MM.1S (cell line): ENCODE measurements at regions not wholly inside any gene's neighbourhood (a gene's known extent, or its start where the extent isn't known, plus 50 kb on each side); places are given as distances from the start of the nearest gene placed in this dataset.

Experiments
- DNase-seq: peaks from one replicate; pipeline ENCODE4 v3.0.0-alpha.2; 2015
- H2AFZ ChIP-seq: fragments of 300-600 bp; sonication (generic); 2 replicates; pipeline ENCODE4 v1.6.0; 2016; ENCODE audit warnings: antibody characterized with exemption, low read length
- H3F3A ChIP-seq: fragments of 300-600 bp; sonication (generic); 2 replicates; pipeline ENCODE4 v1.6.1; 2016; ENCODE audit warnings: mild to moderate bottlenecking, antibody characterized with exemption, low read length, moderate library complexity, mixed read lengths; ENCODE audit not compliant: insufficient read depth
- H3K27ac ChIP-seq: fragments of 300-600 bp; sonication (generic); 2 replicates; pipeline ENCODE4 v1.5.1; 2016; ENCODE audit warnings: mild to moderate bottlenecking, low read length
- H3K27me3 ChIP-seq: fragments of 300-600 bp; sonication (generic); replicated peaks from 2 replicates; pipeline ENCODE4 v1.6.0; 2016; ENCODE audit warnings: low read length; ENCODE audit not compliant: insufficient read depth
- H3K36me3 ChIP-seq: fragments of 300-600 bp; sonication (generic); replicated peaks from 2 replicates; pipeline ENCODE4 v1.6.1; 2016; ENCODE audit warnings: mild to moderate bottlenecking, low read length, mixed read lengths; ENCODE audit not compliant: insufficient read depth
- H3K4me1 ChIP-seq: fragments of 300-600 bp; sonication (generic); 2 replicates; pipeline ENCODE4 v1.6.1; 2016; ENCODE audit warnings: low read length, mixed read lengths
- H3K4me2 ChIP-seq: fragments of 300-600 bp; sonication (generic); 2 replicates; pipeline ENCODE4 v1.6.0; 2016; ENCODE audit warnings: low read depth, low read length
- H3K4me3 ChIP-seq: fragments of 300-600 bp; sonication (generic); 2 replicates; pipeline ENCODE4 v1.5.1; 2016; ENCODE audit warnings: low read length, mixed read lengths
- H3K79me2 ChIP-seq: fragments of 300-600 bp; sonication (generic); 2 replicates; pipeline ENCODE4 v1.6.1; 2016; ENCODE audit warnings: mixed run types, low read length, mixed read lengths
- H3K9ac ChIP-seq: fragments of 300-600 bp; sonication (generic); 2 replicates; pipeline ENCODE4 v1.6.1; 2016; ENCODE audit warnings: low read length, mixed read lengths
- H3K9me2 ChIP-seq: fragments of 300-600 bp; sonication (generic); replicated peaks from 2 replicates; pipeline ENCODE4 v1.6.1; 2016; ENCODE audit warnings: mild to moderate bottlenecking, low read length, mixed read lengths; ENCODE audit not compliant: insufficient read depth
- H3K9me3 ChIP-seq: fragments of 300-600 bp; sonication (generic); replicated peaks from 2 replicates; pipeline ENCODE4 v1.6.1; 2016; ENCODE audit warnings: mild to moderate bottlenecking, low read length, mixed read lengths; ENCODE audit not compliant: insufficient read depth
- H4K20me1 ChIP-seq: fragments of 300-600 bp; sonication (generic); 2 replicates; pipeline ENCODE4 v1.6.1; 2016; ENCODE audit warnings: mild to moderate bottlenecking, low read length, moderate library complexity, mixed read lengths; ENCODE audit not compliant: insufficient read depth
- CTCF ChIP-seq: fragments of 300-600 bp; sonication (generic); IDR thresholded peaks from 2 replicates; pipeline ENCODE4 v1.5.1; 2016; ENCODE audit warnings: antibody characterized with exemption, low read length, mixed read lengths
- EZH2 ChIP-seq: fragments of 300-600 bp; sonication (generic); optimal IDR thresholded peaks from 2 replicates; pipeline ENCODE3; 2017; ENCODE audit warnings: low read depth, mild to moderate bottlenecking, antibody characterized with exemption, low read length, mixed read lengths
- EZH2phosphoT487 ChIP-seq: fragments of 300-600 bp; sonication (generic); IDR thresholded peaks from 2 replicates; pipeline ENCODE4 v1.6.1; 2018; ENCODE audit warnings: antibody characterized with exemption, low read length

GRCh38 chr4:184940500-184940899 is 77.8 kb upstream of the HELT start:
- H3K9ac ChIP-seq: no peak overlapping the region
- H3K27ac ChIP-seq: no peak overlapping the region
- TF ChIP-seq EZH2phosphoT487 (no peak), CTCF (no peak), EZH2 (no peak)
- H3K27me3 ChIP-seq: no peaks in the 10 kb centered on the region
- H3K4me1 ChIP-seq: no peaks in the 10 kb centered on the region
- H3K4me2 ChIP-seq: no peak overlapping the region
- no peak for DNase-seq
- H3K4me3 ChIP-seq: no peak overlapping the region
- H3K9me2 ChIP-seq: no peaks in the 10 kb centered on the region
- H3K79me2 ChIP-seq: no peaks in the 10 kb centered on the region
- H3F3A ChIP-seq: no peaks in the 10 kb centered on the region
- H3K36me3 ChIP-seq: no peaks in the 10 kb centered on the region
- H4K20me1 ChIP-seq: no peaks in the 10 kb centered on the region
- H2AFZ ChIP-seq: no peak overlapping the region
- no peaks in the 10 kb centered on the region for H3K9me3 ChIP-seq

- no peaks in the 10 kb centered on the region for H3K9me2 ChIP-seq
- H3K79me2 ChIP-seq: no peaks in the 10 kb centered on the region
- TF ChIP-seq EZH2 (no peak), CTCF (no peak), EZH2phosphoT487 (no peak)
- H3K27me3 ChIP-seq: no peaks in the 10 kb centered on the region
- no peak overlapping the region for H2AFZ ChIP-seq
- no peaks in the 10 kb centered on the region for H3K9me3 ChIP-seq
- H3K4me2 ChIP-seq: no peak overlapping the region
- no peaks in the 10 kb centered on the region for H3F3A ChIP-seq
- no peak for DNase-seq
- H3K4me1 ChIP-seq: no peaks in the 10 kb centered on the region
- no peak overlapping the region for H3K4me3 ChIP-seq
- H3K27ac ChIP-seq: no peak overlapping the region
- no peaks in the 10 kb centered on the region for H3K36me3 ChIP-seq
- H3K9ac ChIP-seq: no peak overlapping the region
- H4K20me1 ChIP-seq: no peaks in the 10 kb centered on the region
Measured at GRCh38 chr4:184941671-184942418, 76.4 kb upstream of the HELT start.

GRCh38 chr4:184942444-184943425 is 75.6 kb upstream of the HELT start:
- H4K20me1 ChIP-seq: no peaks in the 10 kb centered on the region
- no peaks in the 10 kb centered on the region for H3F3A ChIP-seq
- no peaks in the 10 kb centered on the region for H3K79me2 ChIP-seq
- no peaks in the 10 kb centered on the region for H3K36me3 ChIP-seq
- no peak for DNase-seq
- H3K9ac ChIP-seq: no peak overlapping the region
- TF ChIP-seq EZH2phosphoT487: no peak
- no peak for TF ChIP-seq CTCF
- no peak for TF ChIP-seq EZH2
- H3K9me3 ChIP-seq: no peaks in the 10 kb centered on the region
- no peaks in the 10 kb centered on the region for H3K4me1 ChIP-seq
- H3K9me2 ChIP-seq: no peaks in the 10 kb centered on the region
- no peak overlapping the region for H3K27ac ChIP-seq
- no peak overlapping the region for H3K4me2 ChIP-seq
- no peaks in the 10 kb centered on the region for H3K27me3 ChIP-seq
- H3K4me3 ChIP-seq: no peak overlapping the region
- H2AFZ ChIP-seq: no peak overlapping the region
